H9 (cell line): ENCODE measurements at regions not wholly inside any gene's neighbourhood (a gene's known extent, or its start where the extent isn't known, plus 50 kb on each side); places are given as distances from the start of the nearest gene placed in this dataset.

Experiments
- DNase-seq: peaks from one replicate; pipeline ENCODE4 v3.0.0-alpha.2; 2017
- H2AFZ ChIP-seq: one replicate; pipeline ENCODE4 v1.6.1; 2013; ENCODE audit warnings: mild to moderate bottlenecking, low read length, control low read depth, moderate library complexity
- H2AK5ac ChIP-seq: 2 replicates; pipeline ENCODE4 v1.6.1; 2013; ENCODE audit warnings: low read length, control low read depth, mixed read lengths; ENCODE audit not compliant: insufficient read length
- H2BK120ac ChIP-seq: one replicate; pipeline ENCODE4 v1.6.1; 2013; ENCODE audit warnings: low read depth, mild to moderate bottlenecking, low read length, control low read depth, inconsistent platforms; ENCODE audit not compliant: poor library complexity, severe bottlenecking
- H2BK12ac ChIP-seq: 2 replicates; pipeline ENCODE4 v1.6.1; 2013; ENCODE audit warnings: low read length, control low read depth, mixed read lengths, low read depth; ENCODE audit not compliant: insufficient read length
- H2BK15ac ChIP-seq: 2 replicates; pipeline ENCODE4 v1.6.1; 2013; ENCODE audit warnings: low read depth, low read length, control low read depth
- H2BK20ac ChIP-seq: one replicate; pipeline ENCODE4 v1.6.1; 2013; ENCODE audit warnings: low read depth, mild to moderate bottlenecking, low read length, control low read depth, inconsistent platforms; ENCODE audit not compliant: poor library complexity, severe bottlenecking
- H2BK5ac ChIP-seq: 2 replicates; pipeline ENCODE4 v1.6.1; 2013; ENCODE audit warnings: low read length, control low read depth, mixed read lengths; ENCODE audit not compliant: insufficient read length
- H3K14ac ChIP-seq: 2 replicates; pipeline ENCODE4 v1.6.1; 2013; ENCODE audit warnings: low read length, control low read depth; ENCODE audit not compliant: insufficient read depth
- H3K18ac ChIP-seq: 2 replicates; pipeline ENCODE4 v1.6.1; 2013; ENCODE audit warnings: low read depth, mild to moderate bottlenecking, mixed read lengths, low read length, control low read depth; ENCODE audit not compliant: insufficient read length
- H3K23ac ChIP-seq: 2 replicates; pipeline ENCODE4 v1.6.1; 2013; ENCODE audit warnings: low read length, control low read depth, mixed read lengths, low read depth; ENCODE audit not compliant: insufficient read length
- H3K23me2 ChIP-seq: 2 replicates; pipeline ENCODE4 v1.6.1; 2013; ENCODE audit warnings: low read depth, mild to moderate bottlenecking, mixed read lengths, low read length, control low read depth; ENCODE audit not compliant: insufficient read length, poor library complexity, severe bottlenecking
- H3K27ac ChIP-seq: 2 replicates; pipeline ENCODE4 v1.5.1; 2013; ENCODE audit warnings: low read length, control low read depth, mixed read lengths, low read depth; ENCODE audit not compliant: insufficient read length
- H3K27me3 ChIP-seq: 2 replicates; pipeline ENCODE4 v1.6.1; 2013; ENCODE audit warnings: low read length, control low read depth, inconsistent platforms; ENCODE audit not compliant: insufficient read depth
- H3K4ac ChIP-seq: 2 replicates; pipeline ENCODE4 v1.6.1; 2013; ENCODE audit warnings: low read depth, mild to moderate bottlenecking, control low read depth, inconsistent platforms, low read length, moderate library complexity
- H3K4me1 ChIP-seq: 2 replicates; pipeline ENCODE4 v1.6.1; 2013; ENCODE audit warnings: low read length, control low read depth, inconsistent platforms; ENCODE audit not compliant: insufficient read depth
- H3K4me2 ChIP-seq: 2 replicates; pipeline ENCODE4 v1.6.1; 2013; ENCODE audit warnings: low read length, control low read depth, mixed read lengths; ENCODE audit not compliant: insufficient read length, insufficient read depth
- H3K56ac ChIP-seq: 2 replicates; pipeline ENCODE4 v1.6.1; 2013; ENCODE audit warnings: low read depth, mild to moderate bottlenecking, mixed read lengths, low read length, control low read depth; ENCODE audit not compliant: insufficient read length
- H3K79me1 ChIP-seq: 2 replicates; pipeline ENCODE4 v1.6.1; 2013; ENCODE audit warnings: low read depth, mild to moderate bottlenecking, moderate library complexity, low read length, control low read depth, inconsistent platforms; ENCODE audit not compliant: insufficient read depth, poor library complexity, severe bottlenecking
- H3K79me2 ChIP-seq: 2 replicates; pipeline ENCODE4 v1.6.1; 2013; ENCODE audit warnings: low read length, control low read depth, inconsistent platforms; ENCODE audit not compliant: insufficient read depth
- H3K9ac ChIP-seq: 2 replicates; pipeline ENCODE4 v1.6.1; 2013; ENCODE audit warnings: low read length, control low read depth, mixed read lengths; ENCODE audit not compliant: insufficient read length; ENCODE audit errors: extremely low read depth
- H3K9me3 ChIP-seq: one replicate; pipeline ENCODE4 v1.6.1; 2013; ENCODE audit warnings: low read depth, low read length, inconsistent platforms; ENCODE audit not compliant: control insufficient read depth
- H3T11ph ChIP-seq: one replicate; pipeline ENCODE4 v1.6.1; 2013; ENCODE audit warnings: mild to moderate bottlenecking, low read length, control low read depth, inconsistent platforms
- H4K20me1 ChIP-seq: one replicate; pipeline ENCODE4 v1.6.1; 2013; ENCODE audit not compliant: control insufficient read depth, insufficient read length, insufficient read depth
- H4K5ac ChIP-seq: 2 replicates; pipeline ENCODE4 v1.6.1; 2013; ENCODE audit warnings: low read depth, mild to moderate bottlenecking, mixed read lengths, low read length, control low read depth; ENCODE audit not compliant: insufficient read length
- H4K8ac ChIP-seq: replicated peaks from 2 replicates; pipeline ENCODE4 v1.6.1; 2013; ENCODE audit warnings: low read length, control low read depth, mixed read lengths, low read depth; ENCODE audit not compliant: insufficient read length
- H4K91ac ChIP-seq: 2 replicates; pipeline ENCODE4 v1.6.1; 2013; ENCODE audit warnings: low read depth, mild to moderate bottlenecking, moderate library complexity, mixed read lengths, low read length, control low read depth; ENCODE audit not compliant: insufficient read length
- H3K27ac Mint-ChIP-seq, 3 experiments: 2 replicates in 2 of 3; 3 replicates in 1 of 3; pipeline ENCODE4 v1.8.0; 2020 to 2021; ENCODE audit warnings: mixed read lengths in 3 of 3, mild to moderate bottlenecking in 1 of 3, moderate library complexity in 1 of 3
- H3K27me3 Mint-ChIP-seq: 2 replicates; pipeline ENCODE4 v1.8.0; 2021; ENCODE audit warnings: low read depth, mild to moderate bottlenecking, moderate library complexity, mixed read lengths
- H3K36me3 Mint-ChIP-seq, 3 experiments: 2 replicates in 2 of 3; 3 replicates in 1 of 3; pipeline ENCODE4 v1.8.0; 2020 to 2021; ENCODE audit warnings: low read depth in 3 of 3, mixed read lengths in 3 of 3; ENCODE audit not compliant: insufficient read depth in 1 of 3
- H3K4me1 Mint-ChIP-seq, 2 experiments: 2 replicates each; pipeline ENCODE4 v1.8.0; 2020; ENCODE audit warnings: mixed read lengths in 2 of 2
- H3K4me3 Mint-ChIP-seq, 2 experiments: 2 replicates in 1 of 2; 3 replicates in 1 of 2; pipeline ENCODE4 v1.8.0; 2020 to 2021; ENCODE audit warnings: mild to moderate bottlenecking in 2 of 2, mixed read lengths in 2 of 2, moderate library complexity in 1 of 2
- H3K9me3 Mint-ChIP-seq, 2 experiments: 2 replicates in 1 of 2; 3 replicates in 1 of 2; pipeline ENCODE4 v1.8.0; 2020; ENCODE audit warnings: mild to moderate bottlenecking in 2 of 2, mixed read lengths in 2 of 2, moderate library complexity in 1 of 2
- CTCF ChIP-seq: fragments of 200-600 bp; sonication (generic); conservative IDR thresholded peaks from 3 replicates; pipeline ENCODE4 v1.8.0; 2021; ENCODE audit warnings: antibody characterized with exemption, mild to moderate bottlenecking
- WGBS: extraction: QIAGEN DNeasy Blood & Tissue Kit; methylation state at CpG from one replicate; pipeline ENCODE4 v1.1.7; 2013; ENCODE audit warnings: missing lambda C conversion rate, low lambda C conversion rate, mixed read lengths; ENCODE audit not compliant: insufficient read length; ENCODE audit errors: extremely low coverage; 5-methylcytosine and 5-hydroxymethylcytosine counted together

GRCh38 chr7:109029866-109030265 lies 460.2 kb downstream of the DNAJB9 start:
- H3K79me2 ChIP-seq, result no peaks in the 10 kb centered on the region
- no peak overlapping the region for H2BK20ac ChIP-seq
- no CpG with 5 or more reads among the region's 3 CpGs for WGBS
- Mint-ChIP-seq H3K36me3 (peaks cover 0 to 7% (median 0%) of the 10 kb centered on the region in 3 experiments; a peak in 1 of 7 replicates), H3K4me3 (no peak overlapping the region), H3K4me1 (no peaks in the 10 kb centered on the region), H3K9me3 (peaks cover 7 to 9% of the 10 kb centered on the region in 2 experiments; a peak in 4 of 5 replicates), H3K27me3 (no peaks in the 10 kb centered on the region), H3K27ac (no peak overlapping the region)
- DNase-seq, result no peak
- no peak overlapping the region for H3K27ac ChIP-seq
- H4K91ac ChIP-seq, result no peak overlapping the region
- no peak for TF ChIP-seq CTCF
- no peaks in the 10 kb centered on the region for H4K20me1 ChIP-seq
- H4K8ac ChIP-seq, result no peak overlapping the region
- no peak overlapping the region for H3K4me2 ChIP-seq
- no peak overlapping the region for H2AK5ac ChIP-seq
- no peak overlapping the region for H3K9ac ChIP-seq
- H2BK5ac ChIP-seq, result no peak overlapping the region
- no peak overlapping the region for H3K18ac ChIP-seq
- H3K4ac ChIP-seq, result no peak overlapping the region
- no peak overlapping the region for H3T11ph ChIP-seq
- H2BK15ac ChIP-seq, result no peak overlapping the region
- H3K9me3 ChIP-seq, result no peaks in the 10 kb centered on the region
- no peak overlapping the region for H4K5ac ChIP-seq
- H2BK120ac ChIP-seq, result no peak overlapping the region
- no peak overlapping the region for H2AFZ ChIP-seq
- H3K27me3 ChIP-seq, result no peaks in the 10 kb centered on the region
- H3K23me2 ChIP-seq, result no peaks in the 10 kb centered on the region
- H3K4me1 ChIP-seq, result no peaks in the 10 kb centered on the region
- no peaks in the 10 kb centered on the region for H3K79me1 ChIP-seq
- H2BK12ac ChIP-seq, result no peak overlapping the region
- no peak overlapping the region for H3K14ac ChIP-seq
- no peak overlapping the region for H3K56ac ChIP-seq
- H3K23ac ChIP-seq, result no peak overlapping the region
